OCI-M2 (cell line): ENCODE measurements at regions not wholly inside any gene's neighbourhood (a gene's known extent, or its start where the extent isn't known, plus 50 kb on each side); places are given as distances from the start of the nearest gene placed in this dataset.
"Not testable (repeated sequence)": the region's sequence is repeated elsewhere in the genome, so short reads cannot be mapped to it uniquely, and the experiment has no call there.

Experiments
- DNase-seq: peaks from one replicate; lab custom pipeline; 2025; ENCODE audit not compliant: unreplicated experiment; lab: John Stamatoyannopoulos, UW

- not testable (repeated sequence) for DNase-seq
Measured at GRCh38 chr7:142477801-142478200, 219.9 kb upstream of the PRSS58 start.

- DNase-seq, result no peak
Measured at GRCh38 chr7:142477079-142477651, 219.3 kb upstream of the PRSS58 start.

GRCh38 chr7:142476077-142476476, 218.2 kb upstream of the PRSS58 start:
- no peak for DNase-seq

- DNase-seq, result no peak
Measured at GRCh38 chr7:142471820-142472219, 214.0 kb upstream of the PRSS58 start.

- no peak for DNase-seq
Measured at GRCh38 chr7:142470544-142470830, 212.6 kb upstream of the PRSS58 start.

- no peak for DNase-seq
Measured at GRCh38 chr7:142469696-142470543, 212.1 kb upstream of the PRSS58 start.

- no peak for DNase-seq
Measured at GRCh38 chr7:142468871-142469665, 211.2 kb upstream of the PRSS58 start.

- not testable (repeated sequence) for DNase-seq
Measured at GRCh38 chr7:142467056-142467655, 209.3 kb upstream of the PRSS58 start.

- DNase-seq, result no peak
Measured at GRCh38 chr7:142463401-142463850, 205.6 kb upstream of the PRSS58 start.

GRCh38 chr7:142461437-142461836, 203.6 kb upstream of the PRSS58 start:
- DNase-seq, result no peak

GRCh38 chr7:142460402-142461117, 202.7 kb upstream of the PRSS58 start:
- no peak for DNase-seq

GRCh38 chr7:142459551-142459963, 201.7 kb upstream of the PRSS58 start:
- DNase-seq, result no peak

- DNase-seq, result no peak
Measured at GRCh38 chr7:142457146-142457703, 199.4 kb upstream of the PRSS58 start.

- no peak for DNase-seq
Measured at GRCh38 chr7:142455392-142455791, 197.5 kb upstream of the PRSS58 start.

- DNase-seq, result no peak
Measured at GRCh38 chr7:142454862-142455261, 197.0 kb upstream of the PRSS58 start.

- no peak for DNase-seq
Measured at GRCh38 chr7:142452791-142453190, 194.9 kb upstream of the PRSS58 start.

GRCh38 chr7:142451817-142452216, 194.0 kb upstream of the PRSS58 start:
- DNase-seq, result no peak

- DNase-seq, result no peak
Measured at GRCh38 chr7:142451296-142451695, 193.4 kb upstream of the PRSS58 start.

- DNase-seq, result no peak
Measured at GRCh38 chr7:142450695-142451094, 192.8 kb upstream of the PRSS58 start.

GRCh38 chr7:142450206-142450605, 192.3 kb upstream of the PRSS58 start:
- DNase-seq, result no peak

- DNase-seq, result not testable (repeated sequence)
Measured at GRCh38 chr7:142448857-142449256, 191.0 kb upstream of the PRSS58 start.
